ENCODE measurements at regions not wholly inside any gene's neighbourhood (a gene's known extent, or its start where the extent isn't known, plus 50 kb on each side); places are given as distances from the start of the nearest gene placed in this dataset.
"Not testable (repeated sequence)": the region's sequence is repeated elsewhere in the genome, so short reads cannot be mapped to it uniquely, and the experiment has no call there.

GRCh38 chr17:53046781-53047180 lies 775.9 kb upstream of the KIF2B start:
- DNase-seq (ENCODE audit: low read depth) = no peak

GRCh38 chr17:53039981-53040380 lies 782.7 kb upstream of the KIF2B start:
- no peak for DNase-seq (ENCODE audit: low read depth)

- no peak for DNase-seq (ENCODE audit: low read depth)
Measured at GRCh38 chr17:53033297-53033696, 789.4 kb upstream of the KIF2B start.

GRCh38 chr17:53032861-53033271 lies 789.9 kb upstream of the KIF2B start:
- peak; percentile 3 for DNase-seq (ENCODE audit: low read depth)

GRCh38 chr17:53017227-53017626 lies 805.5 kb upstream of the KIF2B start:
- DNase-seq (ENCODE audit: low read depth) = no peak

GRCh38 chr17:53016085-53016484 lies 806.6 kb upstream of the KIF2B start:
- no peak for DNase-seq (ENCODE audit: low read depth)

- DNase-seq (ENCODE audit: low read depth) = no peak
Measured at GRCh38 chr17:53012364-53012763, 810.4 kb upstream of the KIF2B start.

- DNase-seq (ENCODE audit: low read depth) = no peak
Measured at GRCh38 chr17:53006006-53006405, 816.7 kb upstream of the KIF2B start.

DNA sequence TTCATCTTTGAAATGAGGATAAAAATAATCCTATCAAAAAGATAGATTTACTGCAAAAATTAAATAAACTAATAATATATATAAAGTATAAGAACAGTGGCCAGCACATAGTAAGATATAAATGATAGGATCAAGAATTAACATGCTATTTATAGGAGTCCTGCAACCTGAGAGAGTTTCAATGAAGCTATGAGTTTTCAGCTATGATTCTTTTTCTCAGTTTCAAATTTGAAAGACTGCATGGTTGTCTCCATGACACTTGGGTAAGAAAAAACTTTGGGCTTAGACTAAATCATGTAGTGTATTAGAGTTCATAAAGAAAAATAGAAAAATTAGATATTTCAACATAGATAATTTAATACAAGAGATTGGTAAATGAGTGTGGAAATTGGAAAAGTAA lies 817.8 kb upstream of the KIF2B start:
- DNase-seq (ENCODE audit: low read depth) = no peak

DNA sequence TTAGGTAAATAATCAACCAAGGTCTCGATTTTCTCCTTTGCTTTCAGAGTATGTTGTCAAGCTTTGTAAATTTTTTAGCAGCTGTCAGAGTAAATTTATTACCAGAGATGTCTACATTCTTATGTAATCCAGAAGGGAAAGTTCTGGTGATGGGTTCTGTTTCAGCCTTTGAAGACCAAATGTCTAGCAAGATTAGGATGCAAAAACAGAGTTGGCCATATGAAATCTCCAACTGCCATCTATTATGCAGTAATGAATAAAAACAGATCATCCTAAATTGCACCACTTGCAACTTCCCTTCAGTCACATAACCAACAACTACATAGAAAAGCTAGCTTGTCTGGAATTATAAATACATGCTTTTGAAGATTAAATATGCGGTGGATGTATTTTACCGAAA lies 826.8 kb upstream of the KIF2B start:
- no peak for DNase-seq (ENCODE audit: low read depth)

GRCh38 chr17:52995147-52995546 lies 827.6 kb upstream of the KIF2B start:
- DNase-seq (ENCODE audit: low read depth) = no peak

GRCh38 chr17:52986056-52986662 lies 827.6 kb upstream of the CA10 start:
- no peak for DNase-seq (ENCODE audit: low read depth)

- no peak for DNase-seq (ENCODE audit: low read depth)
Measured at GRCh38 chr17:52982331-52982730, 823.8 kb upstream of the CA10 start.

DNA sequence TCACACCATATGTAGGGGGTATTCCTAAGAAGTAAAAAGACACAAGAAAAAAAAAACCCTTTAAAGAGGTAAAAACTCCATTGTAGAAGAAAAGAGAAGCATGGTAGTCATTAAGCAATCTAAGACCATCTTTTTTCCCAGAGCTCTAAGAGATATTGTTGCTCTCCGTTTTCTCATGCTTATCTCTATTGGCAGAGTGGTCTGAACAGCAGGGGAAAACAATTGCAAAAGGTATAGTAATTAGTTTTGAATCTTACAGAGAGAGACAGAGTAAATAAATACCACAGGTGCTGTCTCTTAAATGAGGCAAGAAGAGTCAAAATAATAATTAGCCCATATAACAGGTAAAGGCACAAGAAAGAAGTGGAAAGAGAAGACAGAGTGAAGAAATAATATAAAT lies 821.4 kb upstream of the CA10 start:
- DNase-seq (ENCODE audit: low read depth) = no peak

- no peak for DNase-seq (ENCODE audit: low read depth)
Measured at GRCh38 chr17:52965856-52966255, 807.3 kb upstream of the CA10 start.

GRCh38 chr17:52961751-52962150 lies 803.2 kb upstream of the CA10 start:
- not testable (repeated sequence) for DNase-seq (ENCODE audit: low read depth)

- no peak for DNase-seq (ENCODE audit: low read depth)
Measured at GRCh38 chr17:52957411-52957810, 798.9 kb upstream of the CA10 start.

- no peak for DNase-seq (ENCODE audit: low read depth)
Measured at GRCh38 chr17:52947418-52947817, 788.9 kb upstream of the CA10 start.

GRCh38 chr17:52938623-52939230 lies 780.2 kb upstream of the CA10 start:
- no peak for DNase-seq (ENCODE audit: low read depth)

DNA sequence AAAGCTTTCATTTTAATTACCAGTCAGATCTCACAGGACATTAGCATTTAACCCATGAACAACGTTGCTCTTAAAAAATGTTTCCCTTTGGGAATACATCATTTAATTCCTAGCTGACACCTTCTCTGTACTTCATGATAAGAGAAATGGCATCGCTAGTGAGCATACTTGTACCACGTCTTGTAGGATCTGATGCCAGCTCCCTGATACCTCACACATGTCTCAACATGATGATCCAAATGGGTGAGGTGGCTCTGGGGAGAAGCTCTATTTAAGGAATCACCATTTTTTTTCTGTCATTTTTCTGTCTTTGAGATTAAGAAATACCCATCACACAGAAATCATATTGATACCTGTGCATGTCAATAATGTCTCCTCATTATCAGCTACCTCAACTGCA lies 772.1 kb upstream of the CA10 start:
- DNase-seq (ENCODE audit: low read depth) = no peak

GRCh38 chr17:52930145-52930544 lies 771.6 kb upstream of the CA10 start:
- DNase-seq (ENCODE audit: low read depth) = no peak

GRCh38 chr17:52923658-52924057 lies 765.1 kb upstream of the CA10 start:
- DNase-seq (ENCODE audit: low read depth) = no peak

DNA sequence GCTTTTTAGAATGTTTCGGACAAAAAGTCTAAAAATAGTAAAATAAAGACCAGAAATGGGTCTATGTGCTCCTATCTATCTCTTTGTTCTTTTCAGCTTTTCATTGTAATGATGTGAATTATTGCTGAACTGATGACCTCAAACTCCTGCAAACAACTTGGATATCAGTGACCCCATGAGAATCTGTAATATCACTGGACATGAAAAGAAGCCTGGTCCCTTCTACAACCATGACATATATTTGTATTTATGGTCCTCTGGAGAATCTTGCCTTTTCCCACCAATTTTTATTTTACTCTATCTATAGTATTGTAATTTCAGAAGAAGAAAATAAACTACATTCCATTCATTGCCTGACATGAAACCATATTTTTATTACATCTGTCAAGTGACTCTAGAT lies 740.7 kb upstream of the CA10 start:
- DNase-seq (ENCODE audit: low read depth) = no peak

DNA sequence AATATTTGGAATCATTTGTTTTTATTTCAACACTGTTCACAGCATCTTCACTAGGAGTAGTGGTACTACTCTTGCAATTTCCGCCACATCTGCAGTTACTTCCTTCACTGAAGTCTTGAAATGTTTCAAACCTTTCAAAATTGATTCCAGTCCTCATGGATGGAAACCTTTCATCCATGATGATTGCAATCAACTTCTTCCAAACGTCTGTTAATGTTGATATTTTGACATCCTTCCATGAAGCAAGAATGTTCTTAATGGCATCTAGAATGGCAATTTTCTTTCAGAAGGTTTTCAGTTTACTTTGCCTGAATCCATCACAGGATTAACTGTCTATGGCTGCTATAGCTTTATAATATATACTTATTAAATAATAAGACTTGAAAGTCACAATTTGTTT lies 736.8 kb upstream of the CA10 start:
- DNase-seq (ENCODE audit: low read depth) = no peak
